HG03558 (cell line): ENCODE measurements at regions not wholly inside any gene's neighbourhood (a gene's known extent, or its start where the extent isn't known, plus 50 kb on each side); places are given as distances from the start of the nearest gene placed in this dataset.
"Not testable (repeated sequence)": the region's sequence is repeated elsewhere in the genome, so short reads cannot be mapped to it uniquely, and the experiment has no call there.

Experiments
- ATAC-seq: cut with Tn5 transposase; IDR thresholded peaks from one replicate; pipeline ENCODE4 v1.9.1; 2021; ENCODE audit warnings: moderate number of reproducible peaks; ENCODE audit not compliant: unreplicated experiment; ENCODE audit errors: extremely low read depth

DNA sequence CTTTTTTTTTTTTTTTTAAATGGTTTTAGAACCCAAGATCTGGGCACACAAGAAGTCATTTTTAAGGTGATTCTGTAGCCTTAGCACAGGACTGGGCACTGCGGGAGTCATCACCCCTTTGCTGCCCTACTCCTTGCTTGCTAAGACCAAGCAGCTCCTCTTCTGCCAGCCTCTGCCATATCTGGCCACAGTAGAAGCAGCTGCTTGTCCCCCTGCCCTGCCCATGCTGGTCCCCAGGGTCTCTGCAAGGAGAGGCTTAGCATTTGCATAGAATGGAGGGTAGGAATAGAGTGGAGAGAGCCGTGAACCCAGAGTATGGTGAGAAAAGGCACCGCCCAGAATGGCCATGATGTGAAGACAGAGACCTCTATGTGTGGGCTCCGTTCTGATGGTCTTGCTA, 109.3 kb downstream of the ADRA2C start:
- ATAC-seq: no peak

DNA sequence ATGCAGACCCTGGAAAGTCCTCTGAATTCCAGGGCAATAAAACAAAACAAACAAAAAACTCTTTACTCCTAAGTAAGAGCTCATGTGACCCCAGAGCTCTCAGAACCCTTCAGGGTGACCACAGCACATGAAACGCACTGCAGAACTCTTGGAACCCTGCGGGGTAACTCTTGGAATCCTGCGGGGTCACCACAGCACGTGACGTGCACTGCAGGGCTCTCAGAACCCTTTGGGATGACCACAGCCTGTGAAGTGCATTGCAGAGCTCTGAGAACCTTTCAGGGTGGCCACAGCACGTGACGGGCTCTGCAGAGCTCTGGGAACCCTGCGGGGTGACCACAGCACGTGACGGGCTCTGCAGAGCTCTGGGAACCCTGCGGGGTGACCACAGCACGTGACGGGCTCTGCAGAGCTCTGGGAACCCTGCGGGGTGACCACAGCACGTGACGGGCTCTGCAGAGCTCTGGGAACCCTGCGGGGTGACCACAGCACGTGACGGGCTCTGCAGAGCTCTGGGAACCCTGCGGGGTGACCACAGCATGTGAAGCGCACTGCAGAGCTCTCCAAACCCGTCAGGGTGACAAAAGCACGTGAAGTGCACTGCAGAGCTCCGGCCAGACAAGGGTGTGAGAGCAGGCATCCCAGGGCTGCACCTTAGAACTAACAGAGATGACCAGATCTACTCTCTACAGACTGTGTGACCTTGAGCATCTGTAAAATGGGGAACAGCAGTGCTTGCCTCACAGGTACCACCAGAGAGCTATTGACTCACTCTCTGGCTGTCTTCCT, 110.1 kb downstream of the ADRA2C start:
- not testable (repeated sequence) for ATAC-seq

DNA sequence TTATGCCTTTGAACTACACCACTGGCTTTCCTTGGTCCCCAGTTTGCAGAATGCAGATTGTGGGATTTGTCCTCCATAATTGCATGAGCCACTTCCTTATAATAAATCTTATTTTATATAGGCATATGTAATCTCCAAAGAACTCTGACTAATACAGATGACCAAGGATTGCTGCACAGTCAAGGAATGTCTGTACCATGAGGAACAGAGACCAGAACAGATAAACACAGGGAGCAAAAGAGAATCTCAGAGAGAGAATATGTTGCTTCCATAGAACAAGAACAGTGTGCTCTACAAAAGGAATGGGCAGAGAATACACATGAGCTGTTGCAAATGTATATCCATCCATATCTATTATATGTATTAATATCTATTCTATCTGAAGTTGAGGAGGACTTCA, 111.1 kb downstream of the ADRA2C start:
- ATAC-seq: no peak

DNA sequence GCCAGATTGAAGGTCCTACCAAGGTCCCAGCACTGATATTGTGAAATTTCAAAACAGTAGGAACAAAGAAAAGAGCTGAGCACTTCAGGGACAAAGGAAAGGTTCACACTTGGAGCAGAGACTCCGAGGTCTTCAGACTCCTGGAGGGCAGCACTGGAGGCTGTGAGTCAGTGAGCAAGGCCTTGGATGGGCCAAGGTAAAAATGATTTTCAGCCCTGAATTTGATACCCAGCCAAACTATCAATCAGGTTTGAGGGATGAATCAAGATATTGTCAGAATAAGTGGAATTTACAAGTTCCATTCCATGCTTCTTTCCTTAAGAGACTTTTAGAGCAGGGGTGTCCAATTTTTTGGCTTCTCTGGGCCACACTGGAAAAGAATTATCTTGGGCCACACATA, 111.7 kb downstream of the ADRA2C start:
- no peak for ATAC-seq

DNA sequence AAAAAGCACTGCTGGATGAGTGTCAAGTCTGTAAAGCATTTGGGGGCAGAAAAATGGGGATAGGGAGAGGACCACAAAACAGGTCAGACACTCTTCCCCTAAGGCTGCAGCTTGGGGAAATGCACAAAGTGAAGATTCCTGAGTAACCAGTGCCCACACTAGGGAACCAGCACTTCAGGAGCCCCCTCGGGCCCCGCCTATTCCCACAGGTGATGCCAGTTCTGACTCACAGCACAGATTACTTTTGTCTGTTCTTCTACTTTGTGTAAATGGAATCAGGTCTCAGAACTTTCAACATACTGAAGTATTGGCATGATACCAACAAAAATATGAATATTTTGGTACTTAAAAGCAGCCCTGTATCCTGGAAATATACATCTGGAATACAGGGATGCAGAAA, 112.5 kb downstream of the ADRA2C start:
- no peak for ATAC-seq

DNA sequence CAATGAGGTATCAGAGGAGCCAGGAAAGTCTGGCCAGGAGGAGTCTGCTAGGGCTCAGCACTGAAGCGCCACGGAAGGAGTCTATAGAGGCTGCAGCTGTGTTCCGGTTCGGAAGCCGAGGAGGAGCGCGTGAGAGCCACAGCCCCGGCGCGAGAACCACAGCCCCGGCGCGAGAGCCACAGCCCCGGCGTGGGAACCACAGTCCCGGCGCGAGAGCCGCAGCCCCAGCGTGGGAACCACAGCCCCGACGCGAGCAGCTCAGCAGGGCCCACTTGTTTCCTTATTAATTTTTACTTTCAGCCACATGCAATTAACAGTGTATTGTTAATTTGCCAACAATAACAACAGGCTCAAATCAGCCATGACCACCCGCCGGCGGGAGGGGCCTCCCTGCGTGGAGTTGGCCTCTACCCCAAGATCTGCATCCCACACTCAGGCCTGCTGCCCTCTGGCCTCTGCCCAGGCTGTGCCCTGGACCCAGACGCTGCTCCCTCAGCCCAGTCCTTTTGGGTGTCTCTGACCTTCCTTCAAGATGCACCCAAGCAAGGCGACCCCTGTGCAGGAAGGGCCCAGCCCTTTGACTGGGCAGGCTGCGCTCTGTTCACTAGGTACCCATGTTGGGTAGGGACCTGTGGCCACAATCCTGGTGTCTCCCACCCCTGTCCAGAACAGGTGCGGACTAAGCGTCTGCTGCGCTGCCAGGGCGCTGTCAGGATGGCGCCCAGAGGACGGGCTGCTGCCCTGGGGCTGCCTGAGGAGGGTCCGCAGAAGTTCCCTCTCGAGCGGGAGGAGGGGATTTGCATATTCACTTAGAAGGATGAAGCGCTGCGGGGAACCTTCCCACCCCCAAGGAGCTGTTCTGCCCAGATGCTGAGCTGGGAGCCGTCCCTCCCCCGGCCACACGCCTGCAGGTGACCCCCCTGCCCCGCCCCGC, 113.8 kb downstream of the ADRA2C start:
- ATAC-seq: no peak

DNA sequence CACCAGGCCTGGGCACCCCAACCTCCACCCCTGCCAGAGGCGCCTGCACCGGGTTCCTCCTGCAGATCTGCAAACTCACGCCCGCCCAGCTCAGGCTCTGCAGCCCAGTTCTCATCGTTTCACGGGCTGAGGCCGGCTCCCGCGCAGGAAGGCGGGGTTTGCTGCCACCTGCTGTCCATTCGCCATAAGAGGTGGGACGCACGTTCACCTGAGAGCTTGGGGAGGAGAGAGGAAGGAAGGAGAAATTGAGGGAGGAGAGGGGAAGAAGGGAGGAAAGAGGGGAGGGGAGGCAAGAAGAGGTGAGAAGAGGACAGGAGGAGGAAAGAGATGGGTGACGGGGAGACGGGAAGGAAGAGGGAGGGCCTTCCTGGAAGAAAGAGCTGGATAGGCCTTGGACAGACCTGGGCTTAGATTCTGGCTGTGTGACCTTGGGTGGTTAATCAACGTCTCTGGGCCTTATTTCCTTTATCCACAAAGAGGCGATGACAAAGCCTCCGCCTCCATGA, 114.5 kb downstream of the ADRA2C start:
- ATAC-seq: no peak

DNA sequence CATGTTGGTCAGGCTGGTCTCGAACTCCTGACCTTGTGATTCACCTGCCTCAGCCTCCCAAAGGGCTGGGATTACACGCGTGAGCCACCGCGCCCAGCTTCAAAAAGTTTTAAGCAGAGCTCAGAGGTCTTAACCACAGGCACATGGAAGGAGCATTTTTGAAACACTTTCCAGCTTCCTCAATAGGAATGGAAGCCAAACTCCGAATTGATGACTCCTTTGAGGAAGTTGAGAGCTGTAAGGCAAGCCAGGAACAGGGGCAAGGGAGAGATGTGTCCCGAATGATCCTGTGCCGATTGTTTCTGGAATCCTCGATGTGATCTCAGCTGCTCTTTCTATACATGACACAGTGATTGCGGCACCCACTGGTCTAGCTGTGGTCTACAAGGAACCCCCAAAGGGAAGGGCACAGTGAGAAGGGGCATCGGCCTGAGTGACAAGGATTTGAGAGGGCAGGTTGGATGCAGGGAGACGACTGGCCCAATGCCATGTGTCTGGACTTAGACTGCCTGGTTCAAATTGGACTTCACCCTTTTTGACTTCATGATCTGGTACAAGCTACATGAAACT, 116.2 kb downstream of the ADRA2C start:
- ATAC-seq: not testable (repeated sequence)

DNA sequence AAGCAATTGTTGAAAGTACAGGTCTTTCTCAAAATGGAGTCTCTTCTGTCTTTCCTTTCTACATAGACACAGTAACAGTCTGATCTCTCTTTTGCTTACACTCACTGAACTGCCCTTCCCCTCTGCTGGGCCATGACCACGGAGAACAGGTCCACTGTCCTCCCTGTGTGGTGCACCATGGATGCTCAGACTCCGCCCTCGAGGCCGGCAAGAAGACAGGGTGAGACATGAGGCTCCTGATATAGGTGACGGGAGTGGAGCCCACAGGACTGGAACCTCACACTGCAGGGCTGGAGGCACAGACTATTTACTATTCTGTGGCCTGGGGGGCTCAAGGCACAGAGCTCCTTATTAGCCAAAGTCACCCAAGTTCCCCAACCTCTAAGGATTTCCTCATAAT, 118.1 kb downstream of the ADRA2C start:
- not testable (repeated sequence) for ATAC-seq

DNA sequence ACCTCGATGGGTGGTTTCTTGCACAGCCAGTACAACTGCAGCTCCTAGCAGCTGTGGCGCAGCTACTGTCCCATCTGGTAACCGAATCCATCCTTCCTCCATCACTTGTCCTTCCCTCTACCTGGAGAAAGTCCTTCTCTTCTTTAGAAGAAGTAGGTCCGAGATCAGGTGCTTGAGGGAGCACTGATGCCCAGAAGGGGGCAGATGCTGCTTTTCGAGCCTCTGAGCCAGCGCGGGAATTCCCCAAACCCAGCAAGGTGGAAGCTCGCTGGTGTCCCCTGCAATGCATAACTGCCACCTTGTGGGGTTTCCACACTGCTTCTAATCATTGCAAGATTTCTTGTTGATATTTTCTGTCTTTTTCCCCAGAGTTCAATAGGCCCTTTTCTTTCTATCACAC, 127.4 kb downstream of the ADRA2C start:
- not testable (repeated sequence) for ATAC-seq

DNA sequence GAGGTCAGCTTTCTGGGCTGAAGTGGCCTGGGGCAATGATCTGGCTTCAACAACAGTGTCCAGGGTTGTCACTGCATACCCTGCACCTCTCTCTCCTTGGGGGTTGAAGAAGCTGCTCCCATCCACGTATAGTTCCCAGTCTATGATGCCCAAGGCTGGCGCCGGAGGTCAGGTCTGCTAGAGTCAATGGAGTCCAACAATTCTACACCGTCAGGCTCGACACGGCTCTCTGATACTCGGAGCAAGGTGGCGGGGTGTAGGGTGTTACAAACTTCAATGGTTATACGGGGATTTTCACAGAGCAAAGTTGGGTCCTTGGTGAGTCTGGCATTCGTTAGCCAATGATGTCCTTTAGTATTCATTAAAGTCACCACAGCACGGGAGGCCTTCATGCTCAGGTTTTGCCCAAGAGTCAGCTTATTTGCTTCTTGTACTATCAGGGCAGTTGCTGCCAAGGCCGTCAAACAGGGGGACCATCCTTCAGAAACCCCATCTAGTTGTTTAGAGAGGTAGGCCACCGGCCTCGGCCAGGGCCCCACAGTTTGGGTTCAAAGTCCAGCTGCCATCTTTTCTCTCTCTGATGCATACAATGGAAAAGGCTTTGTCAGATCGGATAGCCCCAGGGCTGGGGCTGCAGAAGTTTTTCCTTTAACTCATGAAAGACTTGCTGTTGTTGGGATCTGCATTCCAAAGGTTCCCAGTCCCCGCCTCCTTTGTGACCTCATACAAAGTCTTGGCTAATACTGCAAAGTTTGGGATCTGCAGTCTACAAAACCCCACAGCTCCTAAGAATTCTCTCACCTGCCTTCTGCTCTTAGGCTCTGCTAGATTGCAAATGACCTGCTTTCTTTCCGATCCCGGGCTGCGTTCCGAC, 128.1 kb downstream of the ADRA2C start:
- ATAC-seq: not testable (repeated sequence)

DNA sequence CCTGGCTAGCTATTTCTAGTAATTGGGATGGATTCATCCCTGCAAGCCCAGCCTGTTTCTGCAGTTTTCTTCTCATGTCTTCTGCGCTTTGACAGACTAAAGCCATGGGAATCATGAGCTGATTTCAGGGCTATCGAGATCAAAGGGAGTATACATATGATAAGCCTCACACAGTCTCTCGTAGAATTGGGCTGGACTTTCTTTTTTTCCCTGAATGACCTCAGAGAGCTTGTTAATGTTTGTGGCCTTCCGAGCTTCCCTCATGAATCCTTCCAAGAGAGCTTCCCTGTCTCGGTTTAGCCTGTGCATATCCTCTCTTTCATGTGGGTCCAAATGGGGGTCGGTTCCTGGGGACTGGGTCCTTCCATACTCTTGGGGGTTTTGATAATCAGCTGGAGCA, 130.3 kb downstream of the ADRA2C start:
- ATAC-seq: no peak

DNA sequence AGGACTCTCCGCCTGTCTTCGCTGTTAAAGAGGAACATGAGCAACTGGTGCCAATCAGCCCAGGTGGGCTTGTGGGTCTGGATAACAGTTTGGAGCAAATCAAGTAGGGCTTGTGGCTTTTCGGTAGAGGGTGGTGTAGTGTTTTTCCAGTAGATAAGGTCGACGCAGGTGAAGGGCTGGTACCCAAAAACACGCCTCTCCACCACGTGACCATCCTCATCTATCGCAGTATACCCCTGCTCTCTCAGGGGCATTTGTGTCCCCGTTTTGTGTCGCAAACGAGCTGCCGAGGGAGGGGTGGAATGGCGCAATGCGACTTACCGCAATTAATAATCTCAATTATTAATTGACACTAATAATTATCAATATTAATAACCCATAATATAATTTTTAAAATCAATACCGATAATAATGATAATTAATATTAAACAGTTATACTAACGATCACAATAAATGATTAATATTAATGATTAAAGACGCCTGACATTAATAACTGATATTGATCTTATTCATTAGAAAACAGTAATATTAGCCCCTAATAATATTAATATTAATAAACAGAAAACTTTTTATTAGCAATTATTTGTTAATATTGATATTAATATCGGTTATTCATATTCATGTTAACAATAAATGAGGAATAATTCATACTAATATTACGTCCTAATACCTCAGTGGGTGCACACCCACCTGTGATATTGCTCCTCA, 130.8 kb downstream of the ADRA2C start:
- ATAC-seq: not testable (repeated sequence)

DNA sequence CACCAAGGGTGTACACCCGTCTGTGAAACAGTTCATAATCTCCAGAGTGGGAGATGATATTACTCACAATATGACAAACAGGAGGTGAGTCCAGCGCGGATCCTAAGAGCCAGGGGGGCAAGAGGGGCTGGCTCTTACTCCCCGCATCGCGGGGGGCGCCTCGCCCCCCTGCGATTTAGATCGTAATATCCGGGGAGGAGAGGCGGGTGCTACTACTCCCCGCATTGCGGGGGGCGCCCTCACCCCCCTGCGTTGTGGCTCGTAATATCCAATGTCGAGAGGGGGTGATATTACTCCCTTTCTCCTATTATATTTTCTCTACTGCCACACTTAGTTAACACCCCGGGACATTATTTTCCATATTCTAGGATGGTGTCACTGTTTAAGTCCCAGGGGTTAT, 131.9 kb downstream of the ADRA2C start:
- ATAC-seq: no peak

DNA sequence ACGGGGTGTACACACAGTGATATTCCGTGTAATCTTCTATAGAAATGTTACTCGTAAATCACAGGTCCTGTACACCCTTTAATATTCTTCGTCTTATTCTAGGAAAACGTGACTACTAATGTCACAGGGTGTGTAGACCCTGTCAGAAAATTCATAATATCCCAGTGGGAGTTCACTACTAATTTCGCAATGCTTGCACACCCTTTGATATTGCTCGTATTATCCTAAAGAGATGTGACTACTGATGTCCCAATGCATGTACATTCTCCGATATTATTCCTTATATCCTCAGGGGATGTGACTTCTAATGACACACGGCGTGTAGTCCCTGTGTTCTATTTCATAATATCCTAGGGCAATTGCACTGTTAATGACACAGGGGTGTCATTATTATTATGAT, 132.7 kb downstream of the ADRA2C start:
- ATAC-seq: not testable (repeated sequence)

DNA sequence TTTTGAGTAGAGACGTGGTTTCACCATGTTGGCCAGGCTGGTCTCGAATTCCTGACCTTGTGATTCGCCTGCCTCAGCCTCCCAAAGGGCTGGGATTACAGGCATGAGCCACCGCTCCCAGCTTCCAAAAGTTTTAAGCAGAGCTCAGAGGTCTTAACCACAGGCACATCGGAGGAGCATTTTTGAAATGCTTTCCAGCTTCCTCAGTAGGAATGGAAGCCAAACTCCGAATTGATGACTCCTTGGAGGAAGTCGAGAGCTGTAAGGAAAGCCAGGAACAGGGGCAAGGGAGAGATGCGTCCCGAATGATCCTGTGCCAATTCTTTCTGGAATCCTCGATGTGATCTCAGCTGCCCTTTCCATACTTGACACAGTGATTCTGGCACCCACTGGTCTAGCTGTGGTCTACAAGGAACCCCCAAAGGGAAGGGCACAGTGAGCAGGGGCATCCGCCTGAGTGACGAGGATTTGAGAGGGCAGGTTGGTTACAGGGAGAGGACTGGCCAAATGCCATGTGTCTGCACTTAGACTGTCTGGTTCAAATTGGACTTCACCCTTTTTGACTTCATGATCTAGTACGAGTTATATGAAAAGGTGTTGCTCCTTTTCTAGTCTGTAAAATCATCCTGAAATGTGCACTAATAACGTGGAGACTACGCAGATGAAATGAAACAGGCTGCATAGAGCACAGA, 138.2 kb downstream of the ADRA2C start:
- not testable (repeated sequence) for ATAC-seq

DNA sequence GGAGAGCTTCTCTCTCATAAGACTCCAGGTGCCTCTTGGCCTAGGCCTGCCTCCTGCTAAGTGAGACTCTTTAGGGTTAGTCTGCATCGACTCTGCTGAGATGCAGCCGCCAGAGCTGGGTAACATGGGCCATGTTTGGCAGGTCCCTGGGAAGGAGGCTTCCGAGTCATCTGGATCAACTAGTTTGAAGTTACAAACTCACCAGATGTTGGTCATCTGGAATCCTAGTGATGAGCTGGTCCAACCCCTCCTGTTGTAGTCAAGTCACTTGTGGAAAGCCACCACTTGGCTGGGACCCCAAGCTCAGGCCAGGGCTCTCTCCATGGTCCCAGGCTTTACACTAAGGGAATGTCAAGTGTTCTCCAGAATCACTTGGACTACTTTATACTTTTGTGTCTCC, 143.4 kb downstream of the ADRA2C start:
- ATAC-seq: not testable (repeated sequence)

DNA sequence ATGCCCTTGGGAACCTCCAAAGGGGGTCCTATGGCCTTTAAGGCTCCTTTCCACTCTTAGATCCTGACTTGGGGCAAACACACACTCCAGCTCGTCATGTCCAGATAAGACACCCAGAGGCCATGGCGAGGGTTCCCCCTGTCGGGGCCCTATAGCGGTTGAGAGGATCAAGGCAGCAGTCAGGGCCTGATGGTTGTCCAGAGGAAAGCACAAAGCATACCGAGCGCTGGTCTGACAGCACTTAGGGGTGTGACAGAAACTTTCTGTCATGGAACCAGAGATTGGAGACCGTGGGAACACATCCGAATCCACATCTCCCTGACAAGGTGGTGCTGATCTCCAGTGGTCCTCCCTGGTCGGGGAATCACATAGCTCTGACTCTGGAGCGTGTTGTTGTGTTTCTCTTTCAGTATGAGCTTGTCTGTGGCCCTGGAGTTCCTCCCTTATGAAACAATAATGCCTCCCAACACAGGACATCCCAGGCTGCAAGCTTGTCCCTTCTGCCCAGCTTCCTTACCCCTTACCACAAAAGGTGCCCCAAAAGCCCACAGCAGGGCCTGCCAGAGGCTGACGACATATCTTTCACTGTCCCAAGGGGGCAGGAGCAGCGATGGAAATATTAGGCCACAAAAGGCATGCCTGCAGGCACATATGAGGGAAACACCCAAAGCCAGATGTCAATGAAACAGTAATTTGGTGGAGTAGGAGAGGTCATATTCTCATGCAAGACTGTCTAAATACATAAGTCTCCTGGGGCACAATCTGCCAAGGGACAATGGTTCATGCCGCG, 144.2 kb downstream of the ADRA2C start:
- ATAC-seq: not testable (repeated sequence)
